ENCODE measurements at regions not wholly inside any gene's neighbourhood (a gene's known extent, or its start where the extent isn't known, plus 50 kb on each side); places are given as distances from the start of the nearest gene placed in this dataset.

DNA sequence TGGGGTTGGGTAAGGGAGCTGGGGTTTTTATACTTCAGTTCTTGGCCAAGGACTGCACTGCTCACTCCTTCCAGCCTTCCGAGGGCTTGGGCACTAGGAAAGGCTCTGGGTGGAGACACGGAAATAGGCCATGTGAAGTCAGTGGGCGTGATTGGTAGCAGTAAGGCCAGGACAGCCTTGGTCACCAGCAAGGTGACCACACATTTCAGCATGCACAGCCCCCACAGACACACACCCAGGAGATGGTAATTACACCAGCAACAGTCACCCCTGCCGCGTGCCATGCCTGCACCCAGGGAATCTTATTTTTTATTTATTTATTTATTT is 252.5 kb downstream of the SEC14L1 start:
- H3K4me3 ChIP-seq (ENCODE audit: low read length): no peak overlapping the region
- TF ChIP-seq, protein P1, sequence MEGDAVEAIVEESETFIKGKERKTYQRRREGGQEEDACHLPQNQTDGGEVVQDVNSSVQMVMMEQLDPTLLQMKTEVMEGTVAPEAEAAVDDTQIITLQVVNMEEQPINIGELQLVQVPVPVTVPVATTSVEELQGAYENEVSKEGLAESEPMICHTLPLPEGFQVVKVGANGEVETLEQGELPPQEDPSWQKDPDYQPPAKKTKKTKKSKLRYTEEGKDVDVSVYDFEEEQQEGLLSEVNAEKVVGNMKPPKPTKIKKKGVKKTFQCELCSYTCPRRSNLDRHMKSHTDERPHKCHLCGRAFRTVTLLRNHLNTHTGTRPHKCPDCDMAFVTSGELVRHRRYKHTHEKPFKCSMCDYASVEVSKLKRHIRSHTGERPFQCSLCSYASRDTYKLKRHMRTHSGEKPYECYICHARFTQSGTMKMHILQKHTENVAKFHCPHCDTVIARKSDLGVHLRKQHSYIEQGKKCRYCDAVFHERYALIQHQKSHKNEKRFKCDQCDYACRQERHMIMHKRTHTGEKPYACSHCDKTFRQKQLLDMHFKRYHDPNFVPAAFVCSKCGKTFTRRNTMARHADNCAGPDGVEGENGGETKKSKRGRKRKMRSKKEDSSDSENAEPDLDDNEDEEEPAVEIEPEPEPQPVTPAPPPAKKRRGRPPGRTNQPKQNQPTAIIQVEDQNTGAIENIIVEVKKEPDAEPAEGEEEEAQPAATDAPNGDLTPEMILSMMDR (conservative IDR thresholded peaks at IDR 0.05; ENCODE audit: low read depth, low read length): no peak
- DNase-seq (ENCODE audit: low read depth): no peak

DNA sequence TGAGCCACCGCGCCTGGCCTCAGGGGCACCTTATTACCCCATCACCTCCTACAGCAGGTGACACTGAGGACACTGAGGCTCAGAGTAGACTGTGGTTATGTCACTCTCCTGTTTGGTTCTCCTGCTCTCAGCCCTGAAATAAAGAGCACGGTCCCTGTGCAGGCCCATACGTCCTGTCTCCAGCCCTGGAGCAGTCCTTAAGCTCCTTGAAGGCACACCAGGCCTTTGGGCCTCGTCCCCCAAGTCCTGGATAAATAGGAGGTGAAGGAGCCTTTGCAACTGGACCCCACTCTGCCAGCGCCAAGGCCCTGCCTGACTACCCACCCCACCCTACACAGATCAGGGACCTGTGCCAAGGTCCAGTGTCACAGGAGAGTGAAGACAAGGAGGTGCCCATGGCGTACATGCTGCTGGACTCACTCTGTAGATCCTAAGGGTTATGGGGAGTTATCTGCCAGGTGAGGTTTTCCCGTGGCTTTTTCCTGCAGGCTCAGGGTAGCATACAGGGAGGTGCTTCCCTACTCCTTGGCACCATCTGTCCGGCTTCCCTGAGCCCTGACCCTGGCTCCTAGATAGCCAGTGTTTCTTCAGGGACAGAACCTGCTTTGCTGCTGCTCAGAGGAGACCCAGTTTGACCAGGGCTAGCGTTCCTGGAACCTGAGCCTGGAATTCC is 253.2 kb downstream of the SEC14L1 start:
- no peak for DNase-seq (ENCODE audit: low read depth)
- TF ChIP-seq, protein P1 (conservative IDR thresholded peaks at IDR 0.05; ENCODE audit: low read depth, low read length): no peak
- no peak overlapping the region for H3K4me3 ChIP-seq (ENCODE audit: low read length)

DNA sequence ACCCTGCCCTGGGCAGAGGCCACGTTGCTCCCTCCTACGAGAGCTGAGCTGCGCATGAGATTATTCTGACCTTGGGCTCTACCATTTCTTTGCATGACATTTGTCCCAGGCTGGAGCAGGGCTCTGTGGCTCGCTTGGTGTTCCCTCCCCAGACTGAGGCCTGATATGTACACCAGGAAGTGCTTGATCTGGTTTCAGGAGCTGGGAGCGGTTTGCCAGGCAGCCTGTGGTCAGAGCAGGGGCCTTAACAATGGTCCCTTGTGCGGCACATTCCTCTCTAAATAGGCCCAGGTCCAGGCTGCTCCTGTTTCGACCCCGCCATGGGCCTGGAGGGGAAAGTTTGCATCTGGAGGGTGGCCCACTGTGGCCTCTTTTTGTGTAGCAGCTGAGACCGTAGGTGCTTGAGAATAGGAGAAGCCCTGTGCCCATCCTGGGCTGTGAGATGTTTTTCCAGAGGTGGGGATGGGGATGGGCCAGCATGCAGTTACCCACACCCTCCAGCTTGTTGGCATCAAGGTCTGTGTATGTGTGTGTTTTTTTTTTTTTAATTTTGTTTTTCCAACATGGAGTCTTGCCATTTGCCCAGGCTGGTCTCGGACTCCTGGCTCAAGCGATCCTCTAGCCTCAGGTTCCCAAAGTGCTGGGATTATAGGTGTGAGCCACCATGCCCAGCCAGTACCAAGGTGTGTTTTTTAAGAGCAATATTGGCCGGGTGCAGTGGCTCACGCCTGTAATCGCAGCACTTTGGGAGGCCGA is 253.9 kb downstream of the SEC14L1 start:
- H3K4me3 ChIP-seq (ENCODE audit: low read length): no peak overlapping the region
- TF ChIP-seq, protein P1 (conservative IDR thresholded peaks at IDR 0.05; ENCODE audit: low read depth, low read length): no peak
- no peak for DNase-seq (ENCODE audit: low read depth)

DNA sequence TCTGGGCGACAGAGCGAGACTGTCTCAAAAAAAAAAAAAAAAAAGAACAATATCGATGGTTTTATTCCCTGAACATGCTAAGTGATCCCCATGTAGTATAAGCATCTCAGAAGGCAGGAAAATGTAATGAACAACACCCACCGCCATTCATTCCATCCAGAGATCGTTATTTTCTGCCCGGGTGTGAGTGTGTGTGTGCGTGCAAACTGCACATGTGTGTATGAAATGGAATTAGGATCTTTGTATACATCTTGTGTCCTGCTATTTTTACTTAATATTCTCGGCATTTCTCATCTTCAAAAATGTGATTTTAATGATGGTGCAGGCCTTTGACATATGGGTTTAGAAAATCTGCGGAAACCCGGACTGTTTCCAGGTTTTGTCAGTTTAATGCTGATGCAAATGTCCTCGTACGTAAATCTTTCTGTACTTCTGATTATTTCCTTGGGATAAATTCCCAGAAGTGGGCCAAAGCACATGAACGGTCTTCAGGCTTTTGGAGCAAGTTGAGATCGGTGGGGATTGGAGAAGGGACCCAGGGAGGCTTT is 254.8 kb downstream of the SEC14L1 start:
- TF ChIP-seq, protein P1 (conservative IDR thresholded peaks at IDR 0.05; ENCODE audit: low read depth, low read length): no peak
- H3K4me3 ChIP-seq (ENCODE audit: low read length): no peak overlapping the region
- no peak for DNase-seq (ENCODE audit: low read depth)

DNA sequence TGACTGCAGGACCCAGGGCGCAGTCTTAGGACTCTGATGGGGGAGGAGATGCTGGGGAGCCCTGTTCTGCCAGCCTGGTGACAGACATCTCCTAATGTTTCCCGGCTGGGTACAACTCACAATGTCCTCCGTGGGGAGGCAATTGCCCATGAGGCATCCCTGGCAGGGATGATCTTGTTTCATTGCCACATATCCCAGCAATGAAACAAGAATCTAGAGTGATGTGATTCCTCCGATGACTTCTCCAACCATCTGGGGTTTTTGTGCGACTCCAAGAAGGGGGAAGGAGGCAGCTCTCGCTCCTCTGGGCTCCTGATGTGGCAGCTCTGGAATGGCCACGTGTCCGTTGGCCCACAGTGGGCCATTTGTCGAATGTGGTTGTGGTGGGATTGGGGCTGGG is 255.8 kb downstream of the SEC14L1 start:
- TF ChIP-seq, protein P1 (conservative IDR thresholded peaks at IDR 0.05; ENCODE audit: low read depth, low read length): no peak
- no peak overlapping the region for H3K4me3 ChIP-seq (ENCODE audit: low read length)
- DNase-seq (ENCODE audit: low read depth): no peak

DNA sequence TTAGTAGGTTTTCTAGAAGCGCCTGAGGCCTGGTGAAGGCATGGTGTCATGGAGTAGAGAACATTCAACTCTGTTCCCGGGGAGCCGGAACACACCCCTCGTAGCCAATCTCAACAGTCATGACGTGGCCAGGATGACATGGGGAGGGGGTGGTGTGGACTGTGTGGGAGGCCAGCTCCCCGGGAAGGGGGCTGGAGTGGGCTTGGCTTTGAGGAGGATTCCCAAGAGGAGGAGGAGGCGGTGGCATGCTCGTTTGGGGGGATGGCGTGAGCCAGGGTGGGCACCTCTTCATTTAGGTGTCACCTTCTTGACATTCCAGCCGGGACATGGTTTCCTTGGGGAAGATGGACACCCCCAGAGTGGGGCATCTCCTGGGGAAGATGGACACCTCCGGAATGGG is 257.5 kb downstream of the SEC14L1 start:
- DNase-seq (ENCODE audit: low read depth): no peak
- TF ChIP-seq, protein P1 (conservative IDR thresholded peaks at IDR 0.05; ENCODE audit: low read depth, low read length): no peak
- no peak overlapping the region for H3K4me3 ChIP-seq (ENCODE audit: low read length)
